ENCODE measurements at regions not wholly inside any gene's neighbourhood (a gene's known extent, or its start where the extent isn't known, plus 50 kb on each side); places are given as distances from the start of the nearest gene placed in this dataset.

DNA sequence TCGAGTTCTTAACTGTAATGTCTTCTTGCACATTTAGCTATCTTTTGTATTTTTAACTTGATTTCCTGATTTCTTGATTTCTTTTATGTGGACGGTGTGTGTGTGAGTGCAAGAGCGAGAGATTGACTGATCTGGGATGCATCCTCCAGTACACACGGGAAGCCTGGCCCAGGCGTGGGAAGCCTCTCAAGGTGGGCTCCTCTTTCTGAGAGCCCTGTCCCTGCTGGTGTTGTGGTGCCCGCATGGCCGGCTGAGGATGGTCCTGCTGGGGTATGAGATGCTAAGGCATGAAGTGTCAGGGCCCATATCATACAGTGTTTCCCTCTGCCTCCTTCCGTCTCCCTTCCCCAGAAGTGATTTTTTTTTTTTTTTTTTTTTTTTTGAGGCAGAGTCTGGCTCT lies 130.8 kb upstream of the TCERG1L start:
- Histone ChIP-seq H3K27ac (ENCODE audit: low read depth, low read length) (no peak overlapping the region), H3K27me3 (ENCODE audit: control insufficient read depth in 5 of 5, insufficient read depth in 4 of 5, low read length in 5 of 5) (peaks cover 16 to 57% (median 37%) of the 10 kb centered on the region in 5 donors), H3K4me1 (ENCODE audit: control insufficient read depth in 5 of 5, insufficient read depth in 5 of 5, low read length in 5 of 5) (no peaks in the 10 kb centered on the region), H3K4me3 (ENCODE audit: low read depth in 1 of 5, low read length in 5 of 5) (no peak overlapping the region), H3K36me3 (ENCODE audit: control insufficient read depth in 5 of 5, insufficient read depth in 5 of 5, low read length in 5 of 5) (no peaks in the 10 kb centered on the region), H3K9ac (ENCODE audit: low read length in 5 of 5) (no peak overlapping the region), H3K9me3 (ENCODE audit: control insufficient read depth in 5 of 5, low read length in 5 of 5) (no peaks in the 10 kb centered on the region)

DNA sequence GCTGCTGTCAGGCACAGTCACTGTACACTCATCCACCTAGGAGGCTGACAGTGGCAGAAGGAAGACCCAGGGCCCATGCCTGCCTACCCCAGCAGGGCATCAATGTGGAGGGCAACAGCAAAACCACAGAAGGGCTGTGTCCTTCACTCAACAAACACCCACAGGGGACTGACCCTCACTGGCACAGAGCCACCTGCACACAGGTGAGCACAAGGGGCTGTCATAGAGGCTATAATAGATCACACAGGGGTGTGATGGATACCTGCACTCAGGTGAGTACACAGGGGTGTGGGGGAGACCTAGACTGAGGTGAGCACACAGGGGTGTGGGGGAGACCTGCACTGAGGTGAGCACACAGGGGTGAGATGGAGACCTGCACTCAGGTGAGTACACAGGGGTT lies 132.8 kb upstream of the TCERG1L start:
- Histone ChIP-seq H3K4me3 (ENCODE audit: low read depth in 1 of 5, low read length in 5 of 5) (no peak overlapping the region), H3K36me3 (ENCODE audit: control insufficient read depth in 5 of 5, insufficient read depth in 5 of 5, low read length in 5 of 5) (no peaks in the 10 kb centered on the region), H3K9me3 (ENCODE audit: control insufficient read depth in 5 of 5, low read length in 5 of 5) (no peaks in the 10 kb centered on the region), H3K27me3 (ENCODE audit: control insufficient read depth in 5 of 5, insufficient read depth in 4 of 5, low read length in 5 of 5) (peaks cover 11 to 46% (median 30%) of the 10 kb centered on the region in 5 donors), H3K9ac (ENCODE audit: low read length in 5 of 5) (no peak overlapping the region), H3K27ac (ENCODE audit: low read depth, low read length) (no peak overlapping the region), H3K4me1 (ENCODE audit: control insufficient read depth in 5 of 5, insufficient read depth in 5 of 5, low read length in 5 of 5) (no peaks in the 10 kb centered on the region)

DNA sequence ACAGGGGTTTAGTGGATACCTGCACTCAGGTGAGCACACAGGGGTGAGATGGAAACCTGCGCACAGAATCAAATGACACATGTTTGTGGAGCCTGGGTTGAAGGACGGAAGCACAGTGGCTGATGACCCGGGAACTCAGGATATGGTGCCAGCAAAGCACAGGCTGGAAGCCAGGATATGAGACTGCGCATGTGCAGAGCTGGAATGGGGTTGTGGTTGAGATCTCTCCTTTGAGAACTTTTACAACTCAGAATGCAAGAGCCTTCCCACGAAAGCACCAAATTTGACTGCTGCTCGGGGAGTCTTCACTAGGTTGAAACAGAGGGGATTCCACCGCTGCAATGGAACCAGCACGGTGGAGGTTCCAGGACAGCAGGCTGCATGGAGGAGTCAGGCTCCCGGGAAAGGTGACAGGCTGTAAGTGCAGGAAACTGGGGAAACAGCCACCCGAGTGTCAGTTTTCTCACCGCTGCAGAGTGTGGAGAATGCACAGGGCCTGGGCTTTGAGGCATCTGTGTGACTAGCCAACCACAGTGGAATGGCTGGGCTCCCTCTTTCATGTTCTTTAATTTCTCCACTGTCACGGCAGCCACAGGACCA lies 133.4 kb upstream of the TCERG1L start:
- no peak overlapping the region for H3K27ac ChIP-seq (ENCODE audit: low read depth, low read length)
- H3K27me3 ChIP-seq (ENCODE audit: control insufficient read depth in 5 of 5, insufficient read depth in 4 of 5, low read length in 5 of 5): peaks cover 11 to 40% (median 27%) of the 10 kb centered on the region in 5 donors
- no peak overlapping the region for H3K4me3 ChIP-seq (ENCODE audit: low read depth in 1 of 5, low read length in 5 of 5)

DNA sequence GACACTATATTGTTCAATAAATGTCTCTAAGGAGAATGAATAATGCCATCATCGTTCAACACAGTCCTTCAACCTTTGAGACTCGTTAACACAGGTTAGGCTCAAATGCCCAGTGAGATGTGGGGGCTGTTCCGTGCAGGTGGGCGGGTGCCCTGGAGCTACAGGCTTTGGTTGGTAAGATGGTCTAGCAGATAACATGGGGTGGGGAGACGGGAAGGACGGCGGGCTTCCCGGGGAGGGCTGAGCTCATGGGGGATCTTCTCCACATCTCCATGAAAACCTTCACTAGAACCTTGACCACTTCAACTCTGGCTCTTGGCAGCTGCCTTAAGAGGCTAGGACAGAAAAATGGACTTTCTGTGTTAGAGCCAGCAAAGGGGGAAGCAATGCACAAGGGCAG lies 134.1 kb upstream of the TCERG1L start:
- H3K36me3 ChIP-seq (ENCODE audit: control insufficient read depth in 5 of 5, insufficient read depth in 5 of 5, low read length in 5 of 5): no peaks in the 10 kb centered on the region
- H3K4me3 ChIP-seq (ENCODE audit: low read depth in 1 of 5, low read length in 5 of 5): no peak overlapping the region
- peaks cover 11 to 39% (median 28%) of the 10 kb centered on the region in 5 donors for H3K27me3 ChIP-seq (ENCODE audit: control insufficient read depth in 5 of 5, insufficient read depth in 4 of 5, low read length in 5 of 5)
- H3K9ac ChIP-seq (ENCODE audit: low read length in 5 of 5): no peak overlapping the region
- no peaks in the 10 kb centered on the region for H3K4me1 ChIP-seq (ENCODE audit: control insufficient read depth in 5 of 5, insufficient read depth in 5 of 5, low read length in 5 of 5)
- H3K27ac ChIP-seq (ENCODE audit: low read depth, low read length): no peak overlapping the region
- H3K9me3 ChIP-seq (ENCODE audit: control insufficient read depth in 5 of 5, low read length in 5 of 5): no peaks in the 10 kb centered on the region

More for the DNA sequence above, 133.4 kb upstream of the TCERG1L start:
- H3K36me3 ChIP-seq (ENCODE audit: control insufficient read depth in 5 of 5, insufficient read depth in 5 of 5, low read length in 5 of 5): no peaks in the 10 kb centered on the region
- H3K9ac ChIP-seq (ENCODE audit: low read length in 5 of 5): no peak overlapping the region
- no peaks in the 10 kb centered on the region for H3K4me1 ChIP-seq (ENCODE audit: control insufficient read depth in 5 of 5, insufficient read depth in 5 of 5, low read length in 5 of 5)
- H3K9me3 ChIP-seq (ENCODE audit: control insufficient read depth in 5 of 5, low read length in 5 of 5): no peaks in the 10 kb centered on the region

GRCh38 chr10:131446171-131446570 lies 134.7 kb upstream of the TCERG1L start:
- H3K9me3 ChIP-seq (ENCODE audit: control insufficient read depth in 5 of 5, low read length in 5 of 5): no peaks in the 10 kb centered on the region
- no peaks in the 10 kb centered on the region for H3K4me1 ChIP-seq (ENCODE audit: control insufficient read depth in 5 of 5, insufficient read depth in 5 of 5, low read length in 5 of 5)
- no peak overlapping the region for H3K4me3 ChIP-seq (ENCODE audit: low read depth in 1 of 5, low read length in 5 of 5)
- no peaks in the 10 kb centered on the region for H3K36me3 ChIP-seq (ENCODE audit: control insufficient read depth in 5 of 5, insufficient read depth in 5 of 5, low read length in 5 of 5)
- no peak overlapping the region for H3K27ac ChIP-seq (ENCODE audit: low read depth, low read length)
- H3K9ac ChIP-seq (ENCODE audit: low read length in 5 of 5): no peak overlapping the region
- H3K27me3 ChIP-seq (ENCODE audit: control insufficient read depth in 5 of 5, insufficient read depth in 4 of 5, low read length in 5 of 5): peaks cover 6 to 34% (median 23%) of the 10 kb centered on the region in 5 donors

DNA sequence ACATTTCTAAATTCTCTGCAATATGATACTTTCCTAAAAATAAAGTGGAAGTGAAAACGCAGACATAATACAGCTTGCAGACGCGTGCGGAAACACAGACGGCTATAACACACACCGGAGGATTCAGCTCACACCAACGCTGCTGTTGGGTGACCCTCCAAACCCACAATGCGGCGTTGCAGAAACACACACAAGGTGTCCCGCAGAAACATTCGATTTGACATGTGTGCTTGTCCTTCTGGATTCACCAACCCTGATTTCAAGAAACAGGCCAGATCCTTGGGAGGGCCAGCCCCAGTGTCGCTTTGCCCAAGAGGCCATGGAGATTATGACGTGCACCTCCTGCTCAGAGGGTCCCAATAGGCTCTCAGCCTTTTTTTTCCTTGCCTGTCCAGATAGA lies 136.7 kb upstream of the TCERG1L start:
- Histone ChIP-seq H3K9me3 (ENCODE audit: control insufficient read depth in 5 of 5, low read length in 5 of 5) (no peaks in the 10 kb centered on the region), H3K9ac (ENCODE audit: low read length in 5 of 5) (no peak overlapping the region), H3K4me3 (ENCODE audit: low read depth in 1 of 5, low read length in 5 of 5) (no peak overlapping the region), H3K36me3 (ENCODE audit: control insufficient read depth in 5 of 5, insufficient read depth in 5 of 5, low read length in 5 of 5) (no peaks in the 10 kb centered on the region), H3K4me1 (ENCODE audit: control insufficient read depth in 5 of 5, insufficient read depth in 5 of 5, low read length in 5 of 5) (peaks cover 0 to under 1% (median 0%) of the 10 kb centered on the region in 5 donors), H3K27me3 (ENCODE audit: control insufficient read depth in 5 of 5, insufficient read depth in 4 of 5, low read length in 5 of 5) (peaks cover 11 to 35% (median 29%) of the 10 kb centered on the region in 5 donors), H3K27ac (ENCODE audit: low read depth, low read length) (no peak overlapping the region)

DNA sequence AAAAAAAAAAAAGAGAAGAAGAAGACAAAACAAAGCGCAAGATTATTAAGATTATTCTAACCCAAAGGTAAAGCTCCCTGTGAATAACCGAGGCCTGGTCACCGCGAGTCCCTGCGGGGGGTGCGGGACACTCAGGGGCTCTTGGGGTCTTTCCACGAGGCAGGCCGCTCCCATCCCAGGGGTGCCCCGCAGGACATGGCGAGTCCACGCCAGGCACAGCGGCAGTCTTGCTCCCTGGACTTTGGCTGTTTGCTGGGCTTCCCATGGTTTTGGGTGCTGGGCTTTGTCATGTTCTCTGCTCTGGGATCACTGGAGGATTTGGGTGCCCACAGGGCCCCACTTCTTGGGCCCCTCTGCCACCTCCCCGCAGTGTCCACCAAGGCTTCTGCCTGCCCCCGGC lies 137.4 kb upstream of the TCERG1L start:
- Histone ChIP-seq H3K36me3 (ENCODE audit: control insufficient read depth in 5 of 5, insufficient read depth in 5 of 5, low read length in 5 of 5) (no peaks in the 10 kb centered on the region), H3K9ac (ENCODE audit: low read length in 5 of 5) (no peak overlapping the region), H3K4me1 (ENCODE audit: control insufficient read depth in 5 of 5, insufficient read depth in 5 of 5, low read length in 5 of 5) (peaks cover 0 to 8% (median 5%) of the 10 kb centered on the region in 5 donors), H3K27ac (ENCODE audit: low read depth, low read length) (no peak overlapping the region), H3K4me3 (ENCODE audit: low read depth in 1 of 5, low read length in 5 of 5) (no peak overlapping the region), H3K27me3 (ENCODE audit: control insufficient read depth in 5 of 5, insufficient read depth in 4 of 5, low read length in 5 of 5) (peaks cover 13 to 37% (median 34%) of the 10 kb centered on the region in 5 donors), H3K9me3 (ENCODE audit: control insufficient read depth in 5 of 5, low read length in 5 of 5) (no peaks in the 10 kb centered on the region)

GRCh38 chr10:131450216-131450765 lies 138.8 kb upstream of the TCERG1L start:
- H3K27ac ChIP-seq (ENCODE audit: low read depth, low read length): no peak overlapping the region
- peaks cover 8 to 38% (median 32%) of the 10 kb centered on the region in 5 donors for H3K27me3 ChIP-seq (ENCODE audit: control insufficient read depth in 5 of 5, insufficient read depth in 4 of 5, low read length in 5 of 5)
- H3K9me3 ChIP-seq (ENCODE audit: control insufficient read depth in 5 of 5, low read length in 5 of 5): no peaks in the 10 kb centered on the region
- peaks cover 0 to 10% (median 7%) of the 10 kb centered on the region in 5 donors for H3K4me1 ChIP-seq (ENCODE audit: control insufficient read depth in 5 of 5, insufficient read depth in 5 of 5, low read length in 5 of 5)
- no peak overlapping the region for H3K9ac ChIP-seq (ENCODE audit: low read length in 5 of 5)
- H3K4me3 ChIP-seq (ENCODE audit: low read depth in 1 of 5, low read length in 5 of 5): no peak overlapping the region
- H3K36me3 ChIP-seq (ENCODE audit: control insufficient read depth in 5 of 5, insufficient read depth in 5 of 5, low read length in 5 of 5): no peaks in the 10 kb centered on the region

DNA sequence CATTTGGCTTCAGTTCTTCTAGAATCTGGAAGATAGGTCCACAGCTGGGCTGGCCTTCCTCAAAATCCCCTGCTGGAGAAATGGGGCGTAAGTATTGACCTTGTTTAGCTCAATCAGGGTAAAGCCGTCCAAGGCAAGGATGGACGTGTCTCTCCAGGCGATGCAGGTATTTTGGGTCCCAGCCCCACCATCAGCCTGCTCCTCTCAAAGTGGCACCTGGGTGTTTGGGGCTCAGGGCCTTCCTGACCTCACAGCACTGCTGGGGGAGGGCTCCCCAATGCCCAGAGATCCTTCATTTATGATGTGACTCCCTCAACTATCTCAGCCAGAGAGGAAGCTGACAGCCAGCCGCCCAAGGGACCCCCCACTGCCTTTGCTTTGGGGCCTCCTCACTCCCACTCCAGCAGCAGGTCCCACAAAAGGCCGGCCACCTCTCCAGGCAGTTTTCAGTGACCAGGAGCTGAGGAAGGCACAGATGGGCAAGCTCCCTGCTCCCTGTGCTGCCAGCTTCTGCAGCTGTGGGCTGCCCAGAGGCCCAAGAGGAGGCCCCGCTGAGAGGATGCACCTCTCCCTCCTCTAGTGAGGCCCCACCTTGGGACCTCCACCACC lies 140.0 kb upstream of the TCERG1L start:
- Histone ChIP-seq H3K4me1 (ENCODE audit: control insufficient read depth in 5 of 5, insufficient read depth in 5 of 5, low read length in 5 of 5) (peaks cover 0 to 10% (median 7%) of the 10 kb centered on the region in 5 donors), H3K27ac (ENCODE audit: low read depth, low read length) (no peak overlapping the region), H3K27me3 (ENCODE audit: control insufficient read depth in 5 of 5, insufficient read depth in 4 of 5, low read length in 5 of 5) (peaks cover 8 to 38% (median 30%) of the 10 kb centered on the region in 5 donors), H3K36me3 (ENCODE audit: control insufficient read depth in 5 of 5, insufficient read depth in 5 of 5, low read length in 5 of 5) (no peaks in the 10 kb centered on the region), H3K4me3 (ENCODE audit: low read depth in 1 of 5, low read length in 5 of 5) (no peak overlapping the region), H3K9me3 (ENCODE audit: control insufficient read depth in 5 of 5, low read length in 5 of 5) (no peaks in the 10 kb centered on the region), H3K9ac (ENCODE audit: low read length in 5 of 5) (no peak overlapping the region)

- peak overlapping the region in 1 of 5 donors; percentile 58 for H3K4me3 ChIP-seq (ENCODE audit: low read depth in 1 of 5, low read length in 5 of 5)
- no peak overlapping the region for H3K27ac ChIP-seq (ENCODE audit: low read depth, low read length)
- H3K9ac ChIP-seq (ENCODE audit: low read length in 5 of 5): no peak overlapping the region
- H3K36me3 ChIP-seq (ENCODE audit: control insufficient read depth in 5 of 5, insufficient read depth in 5 of 5, low read length in 5 of 5): no peaks in the 10 kb centered on the region
- no peaks in the 10 kb centered on the region for H3K9me3 ChIP-seq (ENCODE audit: control insufficient read depth in 5 of 5, low read length in 5 of 5)
- peaks cover 13 to 44% (median 32%) of the 10 kb centered on the region in 5 donors for H3K27me3 ChIP-seq (ENCODE audit: control insufficient read depth in 5 of 5, insufficient read depth in 4 of 5, low read length in 5 of 5)
- H3K4me1 ChIP-seq (ENCODE audit: control insufficient read depth in 5 of 5, insufficient read depth in 5 of 5, low read length in 5 of 5): peaks cover 0 to 10% (median 7%) of the 10 kb centered on the region in 5 donors
These were observed 141.6 kb upstream of the TCERG1L start for GRCh38 chr10:131452926-131453720.
